Caco-2 (cell line): ENCODE measurements at regions not wholly inside any gene's neighbourhood (a gene's known extent, or its start where the extent isn't known, plus 50 kb on each side); places are given as distances from the start of the nearest gene placed in this dataset.

ENCODE experiments used
- BruUV-seq: library from RNA; stranded (reverse); fragments of 400-500 nt; replicated peaks from 2 replicates; lab custom pipeline; 2021; lab: Mats Ljungman, UMichigan
- CTCF ChIA-PET: fragments of 300-600 bp; sonication (Branson Sonifier 250); formaldehyde crosslinking; loops from one replicate; lab custom pipeline; 2022; ENCODE audit warnings: antibody characterized with exemption; lab: Charles Lee
- POLR2A ChIA-PET: fragments of 300-600 bp; sonication (Branson Sonifier 250); formaldehyde crosslinking; loops from one replicate; lab custom pipeline; 2022; ENCODE audit warnings: antibody characterized with exemption; lab: Charles Lee
- DNase-seq, 2 experiments: peaks; one replicate each; pipeline versions ENCODE4 v3.0.0 to v3.0.0-alpha.2; 2020 to 2022
- H3K27me3 ChIP-seq: replicated peaks from 2 replicates; pipeline ENCODE4 v1.6.0; 2011; ENCODE audit warnings: low read length; ENCODE audit not compliant: control insufficient read depth, insufficient read depth
- H3K36me3 ChIP-seq: 2 replicates; pipeline ENCODE4 v1.5.1; 2011; ENCODE audit warnings: low read length; ENCODE audit not compliant: control insufficient read depth, insufficient read depth
- H3K4me1 ChIP-seq: fragments of 250-450 bp; sonication (Bioruptor Pico); 2 replicates; pipeline ENCODE4 v1.5.1; 2020; ENCODE audit warnings: mild to moderate bottlenecking
- H3K4me3 ChIP-seq: 2 replicates; pipeline ENCODE4 v1.5.1; 2011; ENCODE audit warnings: low read depth, mild to moderate bottlenecking, control low read depth, low read length
- H3K9me3 ChIP-seq: fragments of 250-450 bp; sonication (Bioruptor Pico); 2 replicates; pipeline ENCODE4 v1.5.1; 2020; ENCODE audit warnings: mild to moderate bottlenecking, moderate library complexity
- H3K27ac Mint-ChIP-seq: one replicate; pipeline ENCODE4 v1.8.0; 2022; ENCODE audit warnings: mixed read lengths; ENCODE audit not compliant: unreplicated experiment
- H3K27me3 Mint-ChIP-seq: one replicate; pipeline ENCODE4 v1.8.0; 2022; ENCODE audit warnings: mixed read lengths; ENCODE audit not compliant: insufficient read depth, unreplicated experiment
- H3K36me3 Mint-ChIP-seq: one replicate; pipeline ENCODE4 v1.8.0; 2022; ENCODE audit warnings: mild to moderate bottlenecking, mixed read lengths; ENCODE audit not compliant: insufficient read depth, unreplicated experiment
- H3K4me1 Mint-ChIP-seq: one replicate; pipeline ENCODE4 v1.8.0; 2022; ENCODE audit warnings: low read depth, mixed read lengths; ENCODE audit not compliant: unreplicated experiment
- H3K4me3 Mint-ChIP-seq: one replicate; pipeline ENCODE4 v1.8.0; 2022; ENCODE audit warnings: mild to moderate bottlenecking, moderate library complexity, mixed read lengths; ENCODE audit not compliant: unreplicated experiment
- H3K9me3 Mint-ChIP-seq: one replicate; pipeline ENCODE4 v1.8.0; 2022; ENCODE audit warnings: mixed read lengths; ENCODE audit not compliant: unreplicated experiment
- intact Hi-C: fragments of 100-400 bp; cut with micrococcal nuclease; formaldehyde crosslinking; loops from one replicate; pipeline ENCODE4 v1.10.0; 2022; ENCODE audit not compliant: unreplicated experiment
- TF ChIP-seq, protein P1 (sequence below), 2 experiments: fragments of 200-600 bp in 1 of 2; IDR thresholded peaks; 1 replicate in 1 of 2; 2 replicates in 1 of 2; pipeline versions ENCODE4 v1.5.1 to v1.8.0; 2011 to 2022; ENCODE audit warnings: antibody characterized with exemption in 1 of 2, control low read depth in 1 of 2, inconsistent platforms in 1 of 2, low read depth in 1 of 2, low read length in 1 of 2, mild to moderate bottlenecking in 1 of 2, moderate library complexity in 1 of 2; ENCODE audit not compliant: insufficient read depth in 1 of 2, severe bottlenecking in 1 of 2, unreplicated experiment in 1 of 2

DNA sequence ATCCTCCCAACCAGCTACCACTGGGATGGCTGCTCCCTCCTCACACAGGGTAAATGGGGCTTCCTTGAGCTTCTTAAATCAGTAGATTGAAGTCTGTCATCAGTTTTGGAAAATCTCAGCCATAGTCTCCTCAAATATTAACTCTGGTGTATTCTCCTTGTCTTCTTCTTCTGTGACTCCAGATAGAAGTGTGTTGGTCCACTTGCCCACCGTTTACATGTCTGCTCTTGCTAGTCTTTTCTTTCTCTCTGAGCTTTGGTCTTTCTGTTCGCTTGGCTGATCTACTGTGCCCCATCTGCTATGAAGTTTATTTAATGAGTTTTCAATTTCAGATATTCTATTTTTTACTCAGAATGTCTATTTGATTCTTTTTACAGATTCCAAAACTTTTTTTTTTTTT lies 281.7 kb upstream of the HDAC4 start:
- Mint-ChIP-seq H3K36me3 (no peaks in the 10 kb centered on the region), H3K4me1 (no peaks in the 10 kb centered on the region), H3K9me3 (no peaks in the 10 kb centered on the region), H3K27ac (no peak overlapping the region), H3K4me3 (no peak overlapping the region), H3K27me3 (peaks cover 27% of the 10 kb centered on the region)
- ChIA-PET CTCF (no interaction called here), POLR2A (no interaction called here)
- no peak for DNase-seq
- BruUV-seq, result no TSS peak
- Histone ChIP-seq H3K4me3 (no peak overlapping the region), H3K4me1 (no peaks in the 10 kb centered on the region), H3K36me3 (no peaks in the 10 kb centered on the region), H3K9me3 (no peaks in the 10 kb centered on the region), H3K27me3 (no peaks in the 10 kb centered on the region)
- intact Hi-C loops, result no loop called here
- TF ChIP-seq, protein P1, sequence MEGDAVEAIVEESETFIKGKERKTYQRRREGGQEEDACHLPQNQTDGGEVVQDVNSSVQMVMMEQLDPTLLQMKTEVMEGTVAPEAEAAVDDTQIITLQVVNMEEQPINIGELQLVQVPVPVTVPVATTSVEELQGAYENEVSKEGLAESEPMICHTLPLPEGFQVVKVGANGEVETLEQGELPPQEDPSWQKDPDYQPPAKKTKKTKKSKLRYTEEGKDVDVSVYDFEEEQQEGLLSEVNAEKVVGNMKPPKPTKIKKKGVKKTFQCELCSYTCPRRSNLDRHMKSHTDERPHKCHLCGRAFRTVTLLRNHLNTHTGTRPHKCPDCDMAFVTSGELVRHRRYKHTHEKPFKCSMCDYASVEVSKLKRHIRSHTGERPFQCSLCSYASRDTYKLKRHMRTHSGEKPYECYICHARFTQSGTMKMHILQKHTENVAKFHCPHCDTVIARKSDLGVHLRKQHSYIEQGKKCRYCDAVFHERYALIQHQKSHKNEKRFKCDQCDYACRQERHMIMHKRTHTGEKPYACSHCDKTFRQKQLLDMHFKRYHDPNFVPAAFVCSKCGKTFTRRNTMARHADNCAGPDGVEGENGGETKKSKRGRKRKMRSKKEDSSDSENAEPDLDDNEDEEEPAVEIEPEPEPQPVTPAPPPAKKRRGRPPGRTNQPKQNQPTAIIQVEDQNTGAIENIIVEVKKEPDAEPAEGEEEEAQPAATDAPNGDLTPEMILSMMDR (IDR thresholded peaks at IDR 0.05; ENCODE audit: insufficient read depth in 1 of 2, low read depth in 1 of 2, low read length in 1 of 2, severe bottlenecking in 1 of 2, unreplicated experiment in 1 of 2), result no peak

- no peaks in the 10 kb centered on the region for H3K9me3 Mint-ChIP-seq
- no peaks in the 10 kb centered on the region for H3K9me3 ChIP-seq
- intact Hi-C loops, result no loop called here
- H3K36me3 ChIP-seq, result no peaks in the 10 kb centered on the region
- no peaks in the 10 kb centered on the region for H3K4me1 ChIP-seq
- BruUV-seq, result no TSS peak
- TF ChIP-seq, protein P1 (IDR thresholded peaks at IDR 0.05; ENCODE audit: insufficient read depth in 1 of 2, low read depth in 1 of 2, low read length in 1 of 2, severe bottlenecking in 1 of 2, unreplicated experiment in 1 of 2), result no peak
- ChIA-PET POLR2A (no interaction called here), CTCF (no interaction called here)
- no peak overlapping the region for H3K27ac Mint-ChIP-seq
- H3K4me1 Mint-ChIP-seq, result no peaks in the 10 kb centered on the region
- no peak overlapping the region for H3K4me3 ChIP-seq
- H3K4me3 Mint-ChIP-seq, result no peak overlapping the region
- H3K27me3 ChIP-seq, result no peaks in the 10 kb centered on the region
- no peak for DNase-seq
- peaks cover 25% of the 10 kb centered on the region for H3K27me3 Mint-ChIP-seq
- H3K36me3 Mint-ChIP-seq, result no peaks in the 10 kb centered on the region
These were observed 278.9 kb upstream of the HDAC4 start for GRCh38 chr2:239679755-239680154.

DNA sequence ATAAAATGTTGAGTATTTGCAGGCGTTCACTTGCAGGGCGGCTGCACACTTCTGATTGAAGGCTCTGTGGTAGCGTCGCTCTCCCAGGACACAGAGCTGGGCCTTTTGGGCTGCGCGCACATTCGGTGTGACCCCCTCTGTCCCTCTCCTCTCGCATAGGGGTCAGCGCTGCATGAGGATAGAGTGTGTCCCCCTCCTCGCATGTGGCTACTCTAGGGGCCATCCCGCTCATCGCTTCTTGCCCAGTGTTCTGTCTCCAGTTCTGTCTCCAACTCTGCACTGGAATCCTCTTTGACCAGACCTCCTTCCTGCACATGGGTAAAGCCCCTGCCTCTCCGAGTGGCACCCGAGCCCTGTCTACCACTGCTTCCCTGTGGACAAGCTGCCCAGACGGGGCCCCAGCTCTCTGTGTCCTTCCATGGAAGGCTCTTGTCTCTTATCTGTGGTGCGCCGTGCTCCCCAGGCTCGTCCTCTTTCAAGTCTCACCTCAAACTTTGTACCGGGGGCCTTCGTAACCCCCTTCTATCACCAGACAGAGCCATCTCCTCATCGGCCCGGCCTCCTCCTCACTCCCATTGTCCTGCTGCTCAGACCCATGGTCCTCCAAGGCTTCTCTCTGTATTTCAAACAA lies 278.0 kb upstream of the HDAC4 start:
- H3K36me3 Mint-ChIP-seq, result no peaks in the 10 kb centered on the region
- no peak overlapping the region for H3K27ac Mint-ChIP-seq
- Histone ChIP-seq H3K4me3 (no peak overlapping the region), H3K36me3 (no peaks in the 10 kb centered on the region), H3K27me3 (no peaks in the 10 kb centered on the region), H3K4me1 (no peaks in the 10 kb centered on the region), H3K9me3 (no peaks in the 10 kb centered on the region)
- ChIA-PET CTCF (no interaction called here), POLR2A (no interaction called here)
- TF ChIP-seq, protein P1 (IDR thresholded peaks at IDR 0.05; ENCODE audit: insufficient read depth in 1 of 2, low read depth in 1 of 2, low read length in 1 of 2, severe bottlenecking in 1 of 2, unreplicated experiment in 1 of 2), result no peak
- no peak for DNase-seq
- no peaks in the 10 kb centered on the region for H3K4me1 Mint-ChIP-seq
- intact Hi-C loops, result no loop called here
- no peaks in the 10 kb centered on the region for H3K9me3 Mint-ChIP-seq
- no peak overlapping the region for H3K4me3 Mint-ChIP-seq
- no TSS peak for BruUV-seq
- peaks cover 18% of the 10 kb centered on the region for H3K27me3 Mint-ChIP-seq
